ENCODE measurements at regions not wholly inside any gene's neighbourhood (a gene's known extent, or its start where the extent isn't known, plus 50 kb on each side); places are given as distances from the start of the nearest gene placed in this dataset.

DNA sequence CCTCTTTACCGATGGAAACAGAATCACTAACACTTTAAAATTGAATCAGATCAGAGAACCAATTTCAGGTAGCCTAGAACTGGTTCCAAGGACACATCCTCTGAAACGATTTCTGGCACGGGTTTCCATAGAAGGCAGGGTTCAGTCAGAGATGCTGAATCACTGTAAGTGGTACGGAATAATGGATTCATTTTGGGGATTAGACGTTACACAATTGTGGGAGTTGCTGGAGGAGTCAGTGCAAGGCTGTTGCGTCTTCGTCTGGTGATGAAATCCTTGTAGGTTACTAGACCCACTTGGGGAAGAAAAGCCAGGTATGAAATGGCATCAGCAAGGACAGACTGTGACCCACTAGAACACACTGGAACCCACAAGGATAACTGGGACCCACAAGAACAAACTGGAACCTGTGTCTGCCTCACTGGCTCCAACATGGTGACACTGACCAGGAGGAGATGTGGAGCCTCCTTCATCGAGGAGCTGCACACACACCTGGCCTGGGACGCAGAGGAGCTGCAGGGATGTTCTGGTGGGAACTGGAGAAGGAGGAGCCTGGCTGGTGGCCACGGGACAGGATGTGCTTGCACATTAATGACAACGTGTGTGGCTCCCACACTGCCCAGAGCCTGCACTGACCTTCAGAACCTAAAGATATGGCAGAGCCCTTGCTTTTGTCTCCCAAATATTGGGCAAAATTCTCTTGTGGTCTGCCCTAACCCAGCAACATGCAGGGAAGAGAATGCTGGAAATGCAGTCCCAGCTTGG, 105.1 kb downstream of the TRAPPC11 start:
- no peak for DNase-seq

DNA sequence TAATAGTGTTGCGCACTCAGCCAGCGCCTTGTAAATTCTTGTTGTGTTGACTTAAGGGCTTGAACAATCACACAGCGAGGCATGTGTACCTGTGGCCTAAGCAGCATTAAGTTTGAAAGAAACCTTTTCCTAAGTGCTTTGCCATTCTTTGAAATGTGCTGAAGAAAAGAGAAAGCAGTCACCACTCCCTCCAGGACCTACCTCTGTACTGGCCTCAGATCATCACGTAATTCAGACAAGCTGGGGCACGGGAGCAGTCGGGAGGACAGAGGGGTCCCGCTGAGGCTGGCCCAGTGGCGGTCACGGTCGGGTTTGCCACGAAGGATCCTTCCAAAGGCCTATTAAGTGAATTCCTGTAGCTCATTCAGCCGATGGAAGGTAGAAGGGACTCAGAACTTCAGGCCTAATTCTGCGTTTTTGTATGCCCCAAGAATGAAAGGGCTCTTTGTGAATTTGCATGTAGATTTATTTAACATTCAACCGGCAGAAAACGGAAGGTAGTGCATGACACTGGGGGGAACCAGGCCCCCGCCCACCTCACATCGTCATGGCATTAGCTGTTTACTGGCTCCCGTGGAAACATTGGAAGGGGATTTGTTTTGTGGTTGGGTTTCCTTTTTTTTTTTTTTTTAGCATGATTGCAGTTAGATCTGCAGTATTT, 106.3 kb downstream of the TRAPPC11 start:
- DNase-seq = no peak

DNA sequence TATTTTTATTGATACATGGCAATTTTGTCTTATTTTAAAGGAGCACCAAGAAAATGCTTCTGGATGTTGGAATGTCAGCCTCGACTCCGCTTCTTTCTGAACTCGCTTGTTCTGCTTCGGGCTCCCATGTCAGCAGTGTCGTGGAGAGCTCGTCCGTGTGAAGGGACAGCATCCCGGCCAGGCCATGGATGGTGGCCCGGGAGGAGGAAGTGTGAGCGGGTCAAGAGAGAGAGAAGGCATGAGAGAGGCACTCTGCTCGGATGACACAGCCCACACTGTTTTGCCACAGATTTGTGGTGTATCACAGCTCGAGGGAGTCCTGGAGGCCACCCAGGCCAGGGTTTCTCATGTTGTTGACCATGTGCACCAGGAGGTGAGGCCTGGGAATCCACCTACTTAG, 107.0 kb downstream of the TRAPPC11 start:
- DNase-seq = no peak

DNA sequence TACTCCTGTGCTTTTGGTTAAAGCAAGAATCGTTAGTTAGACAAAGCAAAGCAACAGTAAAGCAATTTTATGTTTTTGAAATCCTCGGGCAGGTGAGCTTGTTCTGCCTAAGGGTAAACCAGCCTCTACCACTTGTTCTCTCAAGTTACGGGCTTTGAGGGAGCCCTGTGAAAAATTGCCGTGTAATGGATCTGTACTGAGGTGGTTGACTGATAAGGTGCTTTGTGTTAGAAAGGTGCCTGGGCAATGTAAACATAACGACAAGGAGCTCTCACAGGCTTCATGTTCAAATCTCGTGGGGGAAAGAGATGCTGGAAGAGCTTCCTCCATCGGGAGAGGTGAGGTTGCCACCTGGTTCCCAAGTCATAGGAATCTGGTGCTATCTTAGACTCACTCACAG, 111.8 kb downstream of the TRAPPC11 start:
- no peak for DNase-seq

DNA sequence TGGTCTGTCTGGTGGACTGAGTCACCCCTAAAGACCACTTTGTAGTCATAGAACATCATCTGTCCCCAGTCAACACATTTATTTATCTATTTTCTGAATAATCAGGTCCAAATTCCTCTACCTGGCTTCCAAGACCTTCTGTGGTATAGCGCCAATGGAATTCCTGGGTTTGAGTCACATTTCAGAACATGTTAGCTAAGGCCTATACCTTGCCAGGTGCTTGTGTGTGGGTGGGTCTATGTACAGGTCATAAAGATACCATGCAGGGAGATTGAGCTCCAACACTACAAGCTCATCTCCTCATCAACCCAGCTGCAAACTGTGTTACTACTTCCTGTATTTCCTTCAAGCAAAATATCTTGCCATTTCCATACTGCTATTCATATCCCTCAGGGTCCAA, 113.3 kb downstream of the TRAPPC11 start:
- no peak for DNase-seq

DNA sequence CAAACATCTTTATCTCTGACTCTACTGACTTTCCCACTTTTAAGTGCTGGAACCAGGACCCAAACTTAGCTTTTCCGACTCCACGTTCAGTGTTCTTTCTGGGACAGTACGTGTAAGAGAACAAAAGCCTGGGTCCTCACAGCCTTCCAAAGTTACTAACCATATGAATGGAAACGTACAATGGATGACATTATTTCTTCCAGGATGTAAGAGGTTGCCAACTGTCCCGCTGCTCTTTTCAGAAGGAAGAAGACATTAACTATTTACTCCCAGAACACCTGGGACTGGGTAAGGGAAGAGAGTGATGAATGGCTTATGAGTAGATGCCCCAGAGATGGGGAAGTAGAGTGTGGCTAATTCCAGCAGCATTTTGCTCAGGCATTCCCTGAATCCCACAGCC, 114.7 kb downstream of the TRAPPC11 start:
- DNase-seq = no peak

DNA sequence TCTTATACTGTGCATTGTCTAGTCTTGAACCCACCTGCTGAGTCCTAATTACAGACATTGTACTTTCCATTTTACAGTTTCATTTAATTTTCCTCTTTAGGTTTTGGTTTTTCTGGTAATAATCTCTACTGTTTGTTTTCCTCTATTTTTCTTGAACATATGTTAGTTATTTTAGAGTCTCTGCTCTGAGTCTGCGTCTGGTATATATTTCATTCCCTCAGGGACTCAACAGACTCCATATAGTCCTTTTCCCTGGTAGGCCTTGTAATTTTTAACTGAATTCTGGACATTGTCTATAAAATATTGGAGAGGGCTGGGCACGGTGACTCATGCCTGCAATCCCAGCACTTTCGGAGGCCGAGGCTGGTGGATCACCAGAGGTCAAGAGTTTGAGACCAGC, 121.8 kb upstream of the STOX2 start:
- DNase-seq = peak; percentile 27

DNA sequence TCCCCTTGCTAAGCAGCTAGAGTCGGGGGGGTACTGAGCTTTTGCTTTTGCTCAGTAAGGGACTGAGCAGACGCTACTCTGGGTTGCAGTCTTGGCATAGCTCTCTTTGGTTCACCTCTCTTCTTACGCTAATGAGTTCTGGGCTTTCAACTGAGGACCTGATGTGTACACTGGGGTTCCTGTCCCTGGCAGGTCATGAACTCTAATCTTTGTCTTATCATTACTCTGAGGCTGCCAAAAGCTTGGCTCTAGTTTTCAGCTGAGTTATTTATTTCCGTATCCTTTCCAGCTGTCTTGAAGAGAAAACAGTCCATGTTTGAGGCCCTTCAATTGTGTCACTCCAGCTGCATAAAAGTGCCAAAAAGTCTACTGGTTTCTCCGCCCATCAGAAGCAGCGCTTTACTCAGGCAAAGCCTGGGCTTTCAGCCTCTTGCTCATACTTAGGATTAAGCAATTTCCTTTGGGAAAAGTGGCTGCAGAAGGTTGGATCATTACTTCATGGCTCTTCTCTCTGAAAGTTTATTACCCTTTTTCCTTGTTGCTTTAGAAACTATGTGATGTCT, 121.0 kb upstream of the STOX2 start:
- DNase-seq = peak; percentile 92

DNA sequence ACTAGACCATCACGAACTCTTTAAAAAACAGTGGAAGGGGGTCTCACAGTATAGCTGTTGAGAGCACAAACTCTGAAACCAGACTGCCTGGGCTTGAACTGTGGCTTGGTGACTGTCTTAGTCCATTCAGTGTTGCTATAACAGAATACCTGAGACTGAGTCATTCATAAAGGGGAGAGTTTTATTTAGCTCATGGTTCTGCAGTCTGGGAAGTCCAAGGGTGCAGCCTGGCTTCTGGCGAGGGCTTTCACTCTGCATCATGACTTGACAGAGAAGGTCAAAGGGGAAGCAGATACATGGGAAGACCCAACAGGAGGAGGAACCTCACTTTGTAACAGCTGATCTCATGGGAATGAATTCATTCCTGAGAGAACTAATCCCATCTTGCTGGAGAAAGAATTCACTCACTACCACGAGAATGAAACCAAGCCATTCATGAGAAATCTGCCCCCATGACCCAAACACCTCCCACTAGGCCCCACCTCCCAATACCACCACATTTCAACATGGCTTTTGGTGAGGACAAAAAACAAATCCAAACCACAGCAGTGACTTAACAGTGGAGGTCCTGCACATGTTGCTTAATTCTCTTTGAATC, 116.7 kb upstream of the STOX2 start:
- DNase-seq = no peak

DNA sequence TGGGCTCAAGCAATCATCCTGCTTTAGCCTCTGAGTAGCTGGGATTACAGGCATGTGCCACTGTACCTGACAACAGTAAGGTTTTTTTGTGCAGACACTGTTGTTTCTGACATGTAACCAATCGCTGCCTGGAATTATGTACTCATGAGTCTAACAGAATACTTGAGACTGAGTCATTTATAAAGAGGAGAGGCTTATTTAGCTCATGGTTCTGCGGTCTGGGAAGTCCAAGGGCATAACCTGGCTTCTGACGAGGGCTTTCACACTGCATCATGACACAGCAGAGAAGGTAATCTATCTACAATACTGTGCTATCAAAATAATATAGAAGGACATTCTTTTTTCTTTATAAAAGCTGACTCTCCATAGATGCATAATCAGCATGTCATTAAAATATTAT, 115.5 kb upstream of the STOX2 start:
- no peak for DNase-seq

DNA sequence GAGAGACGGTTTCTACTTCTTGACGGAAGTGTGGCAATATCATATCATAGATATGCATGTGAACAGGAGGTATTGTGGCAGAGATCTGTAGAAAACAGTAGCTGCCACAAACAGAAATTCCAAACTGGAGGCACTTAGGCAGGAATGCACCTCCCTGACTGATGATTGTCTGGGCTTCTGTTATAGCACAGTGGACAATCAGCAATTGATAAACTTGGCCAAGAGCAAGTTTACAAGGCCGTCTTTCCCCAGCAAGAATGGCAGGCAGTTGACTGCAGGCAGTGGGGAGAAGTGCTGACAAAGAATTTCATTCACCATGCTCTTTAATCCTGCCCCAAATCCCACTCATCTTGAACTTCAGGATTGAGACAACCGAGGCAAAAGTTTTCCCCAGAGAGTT, 114.4 kb upstream of the STOX2 start:
- no peak for DNase-seq

DNA sequence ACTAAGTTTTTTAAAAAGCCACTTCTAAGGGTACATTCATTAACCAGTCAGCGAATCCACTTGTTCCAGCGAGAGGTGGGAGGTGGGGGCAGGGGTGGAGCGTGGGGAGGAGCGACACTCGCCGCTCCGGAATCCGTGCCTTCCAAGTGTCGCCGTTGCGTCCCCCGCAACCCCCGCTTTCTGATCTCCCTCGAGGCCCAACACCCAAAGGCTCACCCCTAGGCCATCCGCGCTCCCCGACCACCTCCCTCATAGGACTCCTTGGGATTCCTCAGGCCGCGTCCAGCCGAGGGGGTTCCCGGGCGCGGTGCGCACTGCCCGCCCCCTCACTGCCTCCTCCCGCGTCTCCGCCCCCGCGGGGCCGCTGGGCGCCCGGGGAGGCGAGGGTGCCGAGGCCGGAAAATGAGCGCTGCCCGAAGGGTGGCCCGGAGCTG, 108.1 kb upstream of the STOX2 start:
- no peak for DNase-seq

DNA sequence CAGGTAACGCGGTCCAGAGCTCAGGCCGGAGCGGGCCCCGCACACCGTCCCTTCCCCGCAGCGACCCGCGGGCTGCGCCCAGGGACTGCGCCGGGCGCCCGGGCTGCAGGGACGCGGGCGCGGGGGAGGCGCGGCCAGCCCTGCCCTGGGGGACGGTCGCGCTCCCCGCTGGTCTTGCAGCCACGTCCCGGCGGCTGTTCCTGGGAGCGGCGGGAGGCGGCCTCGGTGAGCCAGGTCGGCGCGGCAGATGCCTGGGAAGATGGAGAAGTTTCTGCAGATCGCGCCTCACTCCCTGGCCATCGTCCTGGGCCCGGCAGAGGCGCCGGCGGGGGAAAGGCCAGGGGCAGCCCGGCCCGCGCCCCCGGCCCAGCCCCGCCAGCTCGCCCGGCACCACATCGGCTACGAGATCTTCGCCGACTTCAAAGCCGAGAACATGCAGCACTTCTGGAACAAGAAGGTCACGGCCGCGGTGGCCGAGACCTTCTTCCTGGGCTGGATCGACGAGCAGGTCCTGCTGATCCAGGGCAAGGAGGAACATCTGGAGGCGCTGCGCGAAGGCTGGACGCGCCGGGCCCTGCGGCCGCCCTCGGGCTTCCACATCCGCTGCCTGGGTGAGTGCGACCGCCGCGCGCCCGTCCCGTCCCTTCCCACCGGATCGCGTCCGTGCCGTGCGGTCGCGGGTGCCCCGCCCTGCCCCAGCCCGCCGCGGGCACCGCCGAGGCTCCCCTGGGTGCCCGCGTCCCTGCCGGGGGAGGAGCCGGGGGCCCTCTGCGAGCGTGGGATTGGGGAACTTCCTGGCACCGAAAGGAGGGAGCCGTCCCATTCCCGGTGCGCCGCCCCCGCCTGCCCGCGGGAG, 107.4 kb upstream of the STOX2 start:
- no peak for DNase-seq

DNA sequence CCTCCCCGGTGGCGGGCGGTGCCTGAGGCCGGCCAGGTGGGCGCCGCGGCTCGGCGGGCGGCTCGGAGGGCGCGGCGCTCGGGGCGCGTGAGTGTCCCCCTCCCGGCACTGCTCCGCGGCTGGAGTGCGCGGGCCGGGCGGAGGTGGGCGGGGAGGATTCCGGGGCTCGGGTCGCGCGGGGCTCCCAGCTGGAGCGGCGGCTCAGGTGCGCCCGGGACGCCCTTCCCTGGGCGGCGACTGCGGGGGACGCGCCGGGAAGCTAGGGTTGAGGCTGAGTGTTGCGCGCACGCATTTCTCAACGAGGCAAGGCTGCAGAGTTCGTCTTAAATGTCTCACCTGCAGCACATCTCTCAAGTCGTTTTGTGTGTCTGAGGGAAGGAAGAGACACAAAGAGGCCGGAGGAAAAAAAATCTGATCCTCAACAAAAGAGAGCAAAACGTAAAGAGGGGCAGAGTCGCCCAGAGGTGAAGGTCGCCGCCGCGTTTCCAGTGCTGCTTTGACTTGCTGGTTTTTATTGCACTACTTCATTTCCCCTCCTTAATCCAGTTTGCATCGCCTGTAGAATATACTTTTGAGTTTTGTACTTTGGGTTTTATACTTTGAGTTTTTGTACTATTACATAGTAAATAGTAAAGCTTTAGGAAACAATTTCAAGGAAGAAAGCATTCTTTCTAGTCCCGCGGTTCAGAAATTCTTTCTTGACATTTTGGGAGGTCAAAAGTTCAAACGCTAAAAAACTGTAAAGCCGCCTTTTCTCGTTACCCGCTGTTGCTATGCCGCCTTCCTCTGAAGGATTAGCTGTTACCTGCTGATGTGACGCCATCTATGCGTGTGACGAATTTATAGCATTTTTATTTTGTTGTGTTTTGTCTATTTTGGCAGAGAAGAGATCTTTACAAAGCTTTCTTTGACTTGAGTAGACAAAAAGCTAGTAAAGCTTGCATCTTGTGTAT, 106.5 kb upstream of the STOX2 start:
- DNase-seq = no peak

DNA sequence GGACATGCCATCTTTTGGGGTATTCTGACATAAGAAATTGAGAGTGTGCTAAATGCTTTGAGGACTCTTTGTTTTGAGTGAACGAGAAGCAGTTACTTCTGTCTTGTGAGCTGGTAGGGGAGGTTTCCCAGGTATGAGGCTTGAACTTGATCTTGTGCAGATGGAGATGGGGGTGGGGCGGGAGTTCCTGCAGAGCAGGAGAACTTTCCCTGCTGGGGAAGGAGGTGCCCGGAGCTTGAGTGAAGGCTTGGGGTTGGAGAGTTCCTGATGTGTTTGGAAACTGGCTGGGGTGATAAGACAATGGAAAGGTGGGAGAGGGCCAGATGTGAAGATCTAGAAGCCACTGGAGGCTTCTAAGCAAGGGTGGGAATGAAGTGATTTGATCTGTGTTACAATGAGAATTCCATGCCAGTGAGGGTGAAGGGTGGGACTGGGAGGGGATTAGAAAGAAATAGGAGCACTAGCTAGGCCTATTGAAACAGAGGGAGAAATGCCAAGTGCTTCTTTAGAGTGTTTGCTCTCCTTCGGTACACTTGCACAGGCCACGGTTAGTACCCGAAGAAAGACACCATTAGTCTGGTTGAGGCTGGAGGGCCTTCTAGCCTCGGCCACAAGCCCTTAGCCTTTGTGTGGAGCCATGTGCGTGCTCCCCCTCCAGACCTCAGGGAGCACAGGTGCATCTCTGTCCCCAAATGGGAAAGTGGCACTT, 103.5 kb upstream of the STOX2 start:
- no peak for DNase-seq

DNA sequence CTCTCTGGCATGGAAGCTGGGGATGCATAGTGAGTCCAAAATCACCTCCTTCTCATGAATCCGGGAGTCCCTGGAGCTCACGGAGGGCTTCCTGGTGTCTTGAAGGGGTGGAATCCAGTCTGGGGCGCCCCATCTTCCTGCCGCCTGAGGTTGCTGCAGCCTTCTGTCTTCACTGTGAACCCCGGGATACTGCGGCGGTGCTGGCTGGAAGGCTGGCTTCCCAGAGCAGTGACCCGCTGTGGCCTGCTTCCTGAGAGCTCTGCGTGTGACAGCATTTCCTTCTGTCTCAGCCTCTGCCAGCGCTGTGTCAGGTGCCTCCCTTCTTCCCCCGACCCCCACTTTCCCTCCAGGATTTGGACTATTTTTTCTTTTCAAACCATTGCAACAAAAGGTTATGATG, 98.8 kb upstream of the STOX2 start:
- no peak for DNase-seq

DNA sequence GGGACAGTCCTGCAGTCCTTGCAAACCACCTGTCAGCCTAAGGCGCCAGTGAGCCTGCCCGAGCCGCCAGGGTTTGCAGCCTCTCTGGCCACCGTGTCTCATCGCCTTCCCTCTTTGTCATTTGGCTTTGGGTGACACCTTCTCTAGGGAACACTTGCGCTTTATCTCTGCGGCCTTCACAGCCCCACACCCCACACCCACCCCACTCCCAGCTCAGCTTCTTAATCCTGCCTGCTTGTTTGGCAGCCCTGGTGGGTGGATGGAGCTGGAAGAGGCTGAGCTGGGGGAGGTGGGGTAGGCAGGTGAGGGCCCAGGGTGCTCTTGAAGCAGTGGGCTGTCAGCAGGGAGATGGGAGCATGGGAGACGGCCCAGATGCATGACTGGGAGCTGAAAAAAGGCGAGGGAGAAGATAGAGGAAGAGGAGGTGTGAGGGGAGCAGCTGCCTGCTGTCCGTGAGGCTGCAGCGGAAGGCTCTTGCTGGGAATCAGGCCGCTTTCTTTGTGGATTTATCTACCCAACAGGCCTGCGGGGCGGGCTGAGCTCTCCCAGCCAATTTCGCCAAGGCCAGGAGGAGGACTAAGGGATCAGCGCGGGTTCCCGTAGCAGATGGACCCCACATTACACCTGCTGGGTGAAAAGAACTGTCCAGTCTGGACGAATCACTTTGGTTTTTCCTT, 97.5 kb upstream of the STOX2 start:
- DNase-seq = no peak

DNA sequence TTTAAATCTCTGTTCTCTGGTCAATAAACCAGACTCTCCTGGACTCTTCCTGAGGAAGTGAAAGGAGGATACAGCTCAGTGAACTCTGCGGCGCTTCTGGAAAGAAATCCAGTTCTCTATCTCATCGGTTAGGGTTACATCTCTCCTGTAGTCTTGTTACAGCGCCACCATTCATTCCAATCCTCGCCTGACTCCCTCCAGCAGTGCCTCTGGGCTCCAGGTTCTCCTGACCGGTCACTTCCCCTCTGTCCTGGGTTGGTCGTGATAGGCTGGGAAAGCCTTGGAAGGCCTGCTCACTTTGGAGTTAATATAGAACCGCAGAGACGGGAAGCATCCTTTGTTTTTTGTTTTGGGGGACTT, 97.0 kb upstream of the STOX2 start:
- no peak for DNase-seq

DNA sequence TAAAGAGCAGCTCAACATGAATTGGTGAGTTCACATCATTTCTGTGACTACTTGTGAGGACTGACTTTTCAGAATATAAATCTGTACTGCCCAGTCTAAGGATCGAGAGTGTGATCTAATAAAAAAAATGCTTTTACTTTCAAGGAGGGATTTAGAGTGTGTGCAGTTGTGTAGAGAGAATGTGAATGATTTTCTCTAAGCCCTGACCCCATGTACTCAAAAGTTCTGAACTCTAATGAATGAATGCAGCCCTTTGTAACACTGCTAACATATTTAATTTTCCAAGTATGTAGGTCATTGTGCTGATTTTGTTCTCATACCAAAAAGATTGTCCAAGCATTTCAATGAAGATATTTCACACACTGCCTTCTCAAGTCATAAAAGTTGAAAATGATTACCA, 92.5 kb upstream of the STOX2 start:
- no peak for DNase-seq

DNA sequence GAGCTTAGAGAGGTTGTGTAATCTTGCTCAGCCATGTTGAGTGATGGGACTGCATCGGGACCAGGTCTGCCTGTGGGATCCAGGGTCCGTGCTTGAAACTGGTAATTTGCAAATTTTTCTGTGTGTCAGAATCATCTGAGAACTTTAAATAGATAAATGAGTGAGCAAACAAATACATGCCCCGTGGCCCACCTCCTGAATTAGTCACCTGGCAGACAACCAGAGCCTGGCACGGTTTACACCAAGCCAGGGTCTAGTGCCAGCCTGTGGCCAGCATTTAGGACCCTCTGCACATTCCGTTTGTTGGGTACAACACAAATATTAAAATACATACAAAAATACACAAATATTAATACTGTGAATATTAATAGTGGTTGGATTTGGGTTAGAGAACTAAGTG, 90.6 kb upstream of the STOX2 start:
- no peak for DNase-seq
